Epithelial cell of proximal tubule (primary cell): ENCODE measurements at regions not wholly inside any gene's neighbourhood (a gene's known extent, or its start where the extent isn't known, plus 50 kb on each side); places are given as distances from the start of the nearest gene placed in this dataset.
"Not testable (repeated sequence)": the region's sequence is repeated elsewhere in the genome, so short reads cannot be mapped to it uniquely, and the experiment has no call there.

Experiments used
- DNase-seq: peaks from one replicate; pipeline ENCODE4 v3.0.0-alpha.2; 2011; ENCODE audit warnings: low read depth
- H3K4me3 ChIP-seq: 2 replicates; pipeline ENCODE4 v1.5.1; 2011; ENCODE audit warnings: low read depth, mild to moderate bottlenecking, low read length
- CTCF ChIP-seq: conservative IDR thresholded peaks from 2 replicates; pipeline ENCODE4 v1.5.1; 2012; ENCODE audit warnings: low read depth, mild to moderate bottlenecking, low read length

GRCh38 chr3:22819209-22819608 is 383.9 kb upstream of the UBE2E2 start:
- no peak for TF ChIP-seq CTCF
- H3K4me3 ChIP-seq, result no peak overlapping the region
- DNase-seq, result no peak

GRCh38 chr3:22835041-22835440 is 368.1 kb upstream of the UBE2E2 start:
- peak; percentile 72 for DNase-seq
- no peak for TF ChIP-seq CTCF
- no peak overlapping the region for H3K4me3 ChIP-seq

- DNase-seq, result no peak
- no peak overlapping the region for H3K4me3 ChIP-seq
- TF ChIP-seq CTCF, result no peak
These were observed 367.0 kb upstream of the UBE2E2 start for GRCh38 chr3:22836131-22836530.

- TF ChIP-seq CTCF, result no peak
- no peak for DNase-seq
- H3K4me3 ChIP-seq, result no peak overlapping the region
These were observed 359.3 kb upstream of the UBE2E2 start for GRCh38 chr3:22843854-22844253.

- TF ChIP-seq CTCF, result no peak
- no peak for DNase-seq
- H3K4me3 ChIP-seq, result no peak overlapping the region
These were observed 356.6 kb upstream of the UBE2E2 start for GRCh38 chr3:22846566-22846965.

GRCh38 chr3:22849583-22849982 is 353.5 kb upstream of the UBE2E2 start:
- not testable (repeated sequence) for DNase-seq, H3K4me3 ChIP-seq

GRCh38 chr3:22856811-22857210 is 346.3 kb upstream of the UBE2E2 start:
- H3K4me3 ChIP-seq, result no peak overlapping the region
- no peak for DNase-seq
- no peak for TF ChIP-seq CTCF

- H3K4me3 ChIP-seq, result no peak overlapping the region
- DNase-seq, result no peak
- TF ChIP-seq CTCF, result no peak
These were observed 344.6 kb upstream of the UBE2E2 start for GRCh38 chr3:22858486-22858885.
